Keratinocyte (primary cell): ENCODE measurements at regions not wholly inside any gene's neighbourhood (a gene's known extent, or its start where the extent isn't known, plus 50 kb on each side); places are given as distances from the start of the nearest gene placed in this dataset.

Experiments
- CTCF ChIP-seq, 3 experiments: IDR thresholded peaks in 1 of 3; conservative IDR thresholded peaks in 1 of 3; optimal IDR thresholded peaks in 1 of 3; 2 replicates in 2 of 3; 3 replicates in 1 of 3; pipeline versions ENCODE3 to v1.5.1; 2011; ENCODE audit warnings: low read length in 3 of 3, mild to moderate bottlenecking in 3 of 3, moderate library complexity in 2 of 3, control low read depth in 1 of 3, inconsistent platforms in 1 of 3; ENCODE audit not compliant: insufficient read depth in 2 of 3; ENCODE audit errors: extremely low read depth in 1 of 3
- EZH2 ChIP-seq: IDR thresholded peaks from one replicate; pipeline ENCODE4 v1.6.1; 2012; ENCODE audit warnings: inconsistent platforms, mild to moderate bottlenecking, low read length, moderate library complexity

GRCh38 chr20:61138566-61138965 is 113.5 kb upstream of the CDH4 start:
- TF ChIP-seq EZH2, result no peak
- TF ChIP-seq CTCF (optimal IDR thresholded peaks at IDR 0.05 in 1 of 3, IDR thresholded peaks at IDR 0.05 in 1 of 3, conservative IDR thresholded peaks at IDR 0.05 in 1 of 3; ENCODE audit: extremely low read depth in 1 of 3, insufficient read depth in 2 of 3, low read length in 3 of 3), result no peak
